ENCODE measurements at regions not wholly inside any gene's neighbourhood (a gene's known extent, or its start where the extent isn't known, plus 50 kb on each side); places are given as distances from the start of the nearest gene placed in this dataset.
"Not testable (repeated sequence)": the region's sequence is repeated elsewhere in the genome, so short reads cannot be mapped to it uniquely, and the experiment has no call there.

DNA sequence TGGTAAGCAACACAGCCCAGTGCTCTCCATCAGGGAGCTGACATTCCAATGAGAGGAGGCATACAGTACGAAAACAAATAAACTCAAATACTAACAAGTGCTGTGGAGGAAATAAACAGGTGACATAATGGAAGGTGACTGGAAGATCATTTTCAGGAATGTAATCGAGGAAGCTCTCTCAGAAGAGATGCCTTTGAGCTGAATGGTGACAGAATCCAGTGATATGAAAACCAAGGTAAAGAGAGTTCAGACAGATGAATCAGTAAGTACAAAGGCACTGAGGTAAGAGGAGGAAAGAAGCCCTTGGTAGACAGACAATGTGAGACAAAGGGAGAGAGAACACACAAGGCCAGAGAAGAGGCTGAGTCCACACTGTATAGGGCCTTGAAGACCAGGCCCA lies 252.1 kb downstream of the LRATD1 start:
- Mint-ChIP-seq H3K27me3 (no peaks in the 10 kb centered on the region), H3K4me3 (no peak overlapping the region), H3K27ac (no peak overlapping the region), H3K4me1 (no peaks in the 10 kb centered on the region), H3K9me3 (peaks cover 0 to 4% (median 0%) of the 10 kb centered on the region in 7 donors), H3K36me3 (no peaks in the 10 kb centered on the region)
- ATAC-seq (ENCODE audit: low read depth in 2 of 2) (no peak), DNase-seq (no peak)

DNA sequence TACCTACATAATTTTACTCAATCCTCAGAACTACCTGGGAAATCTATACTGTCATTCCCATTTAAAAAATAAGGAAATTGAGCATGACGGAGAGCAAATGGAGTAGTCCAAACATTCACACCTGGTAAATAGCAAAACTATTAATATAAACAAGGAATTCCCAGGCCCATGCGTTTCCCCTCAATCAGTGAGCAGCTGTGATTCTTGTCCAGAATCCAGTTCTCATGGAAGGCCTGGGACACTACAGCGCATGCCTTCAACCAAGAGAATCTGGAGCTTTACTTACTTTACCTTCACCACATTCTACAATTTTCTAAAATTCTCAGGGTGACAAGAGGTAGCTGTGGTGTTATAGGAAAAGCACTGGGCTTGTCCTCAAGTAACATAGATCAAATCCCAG lies 259.0 kb downstream of the LRATD1 start:
- peaks cover 0 to 11% (median 0%) of the 10 kb centered on the region in 7 donors for H3K9me3 Mint-ChIP-seq
- no peak overlapping the region for H3K27ac Mint-ChIP-seq
- H3K36me3 Mint-ChIP-seq, result no peaks in the 10 kb centered on the region
- H3K27me3 Mint-ChIP-seq, result peaks cover 0 to 2% (median 0%) of the 10 kb centered on the region in 3 donors
- ATAC-seq (ENCODE audit: low read depth in 2 of 2) (no peak), DNase-seq (no peak)
- H3K4me1 Mint-ChIP-seq, result no peaks in the 10 kb centered on the region
- H3K4me3 Mint-ChIP-seq, result no peak overlapping the region

DNA sequence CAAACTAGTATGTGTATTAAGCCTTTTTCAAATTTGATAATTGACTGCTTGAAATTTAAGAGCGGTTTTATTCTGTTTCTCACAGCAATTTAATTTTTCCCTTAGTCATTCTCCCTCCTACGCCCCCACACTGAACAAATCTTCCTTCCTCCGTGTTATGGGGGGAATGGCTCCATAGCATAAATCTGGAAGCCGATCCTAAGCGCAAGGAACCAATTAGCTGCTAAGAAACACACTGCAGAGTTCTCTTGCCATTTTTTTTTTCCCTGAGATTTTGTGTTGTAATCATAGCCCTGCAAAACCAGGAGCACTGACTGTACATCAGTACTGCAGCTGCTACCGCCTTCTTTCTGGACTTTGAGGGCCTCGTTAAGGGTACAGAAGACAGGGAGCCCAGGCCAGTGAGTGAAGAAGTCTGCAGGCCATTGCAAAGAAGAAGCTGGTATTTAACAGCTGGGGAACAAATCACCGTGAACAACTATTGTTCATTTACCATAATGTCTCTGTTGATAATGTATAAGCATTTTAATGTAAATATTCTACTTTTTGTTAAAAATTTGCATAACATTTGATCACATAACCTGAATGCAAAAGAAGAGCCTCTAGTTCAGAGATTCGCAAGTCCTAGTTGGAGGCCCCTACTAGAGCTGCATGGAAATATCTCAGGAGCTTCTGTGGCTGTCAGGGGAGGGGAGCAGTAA lies 264.0 kb downstream of the LRATD1 start:
- DNase-seq, result no peak
- ATAC-seq (ENCODE audit: low read depth in 2 of 2), result no peak
- peaks cover 0 to 14% (median 0%) of the 10 kb centered on the region in 3 donors for H3K27me3 Mint-ChIP-seq

DNA sequence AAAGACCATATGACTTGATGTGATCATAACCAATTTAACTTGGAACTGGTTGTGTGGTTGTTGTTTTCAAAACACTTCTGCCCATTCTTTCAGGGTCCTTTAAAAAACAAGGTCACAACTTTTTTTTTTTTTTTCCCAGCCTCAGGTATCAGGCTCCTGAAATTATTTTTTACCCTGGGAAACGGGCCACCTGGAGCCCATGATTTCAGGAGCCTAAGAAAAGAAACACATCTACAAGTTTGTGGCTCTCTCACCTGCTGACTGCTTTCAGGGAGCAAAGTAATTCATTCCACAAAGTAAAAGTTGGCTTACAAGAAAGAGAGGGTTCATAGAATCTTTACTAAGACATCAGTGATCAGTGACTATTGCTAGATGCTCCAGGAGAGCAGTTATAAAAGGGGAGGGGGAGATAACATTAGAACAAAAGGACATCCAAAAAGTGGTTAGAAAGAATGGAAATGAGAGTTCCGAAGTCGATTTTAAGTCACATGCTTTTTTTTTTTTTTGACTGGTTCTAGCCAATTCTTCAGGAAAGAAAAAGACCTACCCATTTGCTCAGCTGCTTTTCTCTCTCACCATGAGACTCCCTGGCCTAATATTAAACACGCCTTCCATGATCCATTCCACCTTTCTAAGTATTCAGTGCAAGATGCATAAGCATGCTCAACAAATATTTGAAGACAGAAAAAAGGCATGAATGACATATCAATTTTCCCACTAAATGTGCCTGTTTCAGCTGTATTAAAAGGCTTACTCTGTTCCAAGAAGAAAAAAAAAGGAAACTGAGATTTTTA lies 267.3 kb downstream of the LRATD1 start:
- H3K27ac Mint-ChIP-seq, result no peak overlapping the region
- ATAC-seq (ENCODE audit: low read depth in 2 of 2) (no peak), DNase-seq (no peak)
- H3K4me1 Mint-ChIP-seq, result no peaks in the 10 kb centered on the region
- H3K9me3 Mint-ChIP-seq, result peaks cover 0 to 4% (median 0%) of the 10 kb centered on the region in 7 donors
- no peak overlapping the region for H3K4me3 Mint-ChIP-seq
- peaks cover 0 to 20% (median 0%) of the 10 kb centered on the region in 3 donors for H3K27me3 Mint-ChIP-seq
- no peaks in the 10 kb centered on the region for H3K36me3 Mint-ChIP-seq

More for the DNA sequence above, 264.0 kb downstream of the LRATD1 start:
- no peak overlapping the region for H3K27ac Mint-ChIP-seq
- peaks cover 0 to 11% (median 0%) of the 10 kb centered on the region in 7 donors for H3K9me3 Mint-ChIP-seq
- H3K4me1 Mint-ChIP-seq, result no peaks in the 10 kb centered on the region
- no peaks in the 10 kb centered on the region for H3K36me3 Mint-ChIP-seq
- no peak overlapping the region for H3K4me3 Mint-ChIP-seq

DNA sequence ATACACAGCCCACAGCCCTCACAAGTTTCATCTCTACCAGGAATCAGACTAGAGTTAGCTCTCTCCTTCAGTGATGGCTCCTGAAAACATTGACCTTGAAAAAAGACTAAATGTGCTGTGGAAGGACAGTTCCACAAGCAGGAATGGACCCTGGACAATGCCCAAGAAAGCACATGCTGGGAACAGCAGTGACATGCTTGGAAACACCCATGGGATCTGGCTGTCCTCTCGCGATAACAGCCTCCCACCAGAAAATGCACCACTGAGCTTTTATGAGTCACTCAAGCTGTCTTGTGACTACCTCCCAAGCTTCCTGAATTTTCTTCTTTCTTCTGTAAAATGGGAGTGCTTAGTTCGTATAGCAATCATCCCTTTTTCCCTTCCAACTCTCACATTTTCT lies 269.2 kb downstream of the LRATD1 start:
- DNase-seq (no peak), ATAC-seq (ENCODE audit: low read depth in 2 of 2) (no peak)
- peaks cover 0 to 17% (median 0%) of the 10 kb centered on the region in 3 donors for H3K27me3 Mint-ChIP-seq
- H3K27ac Mint-ChIP-seq, result peak overlapping the region in 1 of 6 donors; percentile 44
- peaks cover 0 to 1% (median 0%) of the 10 kb centered on the region in 7 donors for H3K9me3 Mint-ChIP-seq
- H3K4me1 Mint-ChIP-seq, result no peaks in the 10 kb centered on the region
- no peaks in the 10 kb centered on the region for H3K36me3 Mint-ChIP-seq
- no peak overlapping the region for H3K4me3 Mint-ChIP-seq

DNA sequence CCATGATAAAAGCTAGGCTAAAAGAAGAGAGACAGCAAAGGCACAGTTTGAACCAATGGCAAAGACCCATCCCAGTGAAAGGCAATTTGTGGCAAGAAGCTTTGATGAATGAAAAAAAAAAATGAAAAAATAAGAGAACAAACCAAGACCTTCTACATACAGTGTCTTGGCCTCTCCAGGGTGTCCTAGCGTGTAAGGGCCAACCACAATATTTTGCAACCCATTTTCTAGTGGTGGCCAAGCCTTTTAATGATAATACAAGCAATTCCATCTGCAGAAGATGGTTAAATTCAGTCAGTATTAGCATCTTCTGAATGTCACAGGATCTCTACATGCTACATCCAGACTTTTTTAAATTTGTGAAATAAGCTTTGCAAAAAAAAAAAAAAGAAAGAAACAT lies 270.4 kb downstream of the LRATD1 start:
- Mint-ChIP-seq H3K36me3 (no peaks in the 10 kb centered on the region), H3K27ac (no peak overlapping the region), H3K4me3 (no peak overlapping the region), H3K4me1 (no peaks in the 10 kb centered on the region), H3K27me3 (peaks cover 0 to 14% (median 0%) of the 10 kb centered on the region in 3 donors), H3K9me3 (peaks cover 0 to 1% (median 0%) of the 10 kb centered on the region in 7 donors)
- DNase-seq (no peak), ATAC-seq (ENCODE audit: low read depth in 2 of 2) (no peak)

DNA sequence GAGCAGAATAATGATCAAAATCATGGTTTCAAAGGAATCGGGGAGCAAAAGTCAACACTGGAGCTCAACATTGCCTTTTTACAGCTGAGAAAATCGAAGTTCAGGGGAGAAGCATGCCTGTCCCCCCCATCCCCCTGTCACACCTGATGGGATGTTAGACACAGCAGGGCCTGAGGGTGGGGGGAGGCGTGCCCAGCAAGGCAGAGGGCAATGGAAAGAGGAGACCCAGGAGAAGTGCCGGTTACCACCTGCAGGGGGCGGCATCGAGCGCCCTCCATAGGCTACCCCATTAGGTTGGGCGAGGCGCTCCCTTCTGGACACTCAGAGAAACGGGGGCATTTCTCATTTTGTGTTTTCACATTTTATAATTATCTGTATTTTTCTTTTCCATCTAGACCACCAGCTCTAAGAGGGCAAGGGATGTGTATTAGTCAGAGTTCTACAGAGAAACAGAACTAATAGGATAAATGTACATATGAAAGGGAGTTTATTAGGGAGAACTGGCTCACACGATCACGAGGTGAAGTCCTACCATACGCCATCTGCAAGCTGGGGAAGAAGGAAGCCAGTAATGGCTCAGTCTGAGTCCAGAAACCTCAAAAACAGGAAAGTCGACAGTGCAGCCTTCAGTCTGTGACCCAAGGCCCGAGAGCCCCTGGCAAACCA lies 271.3 kb downstream of the LRATD1 start:
- H3K4me1 Mint-ChIP-seq, result no peaks in the 10 kb centered on the region
- no peak for ATAC-seq (ENCODE audit: low read depth in 2 of 2)

DNA sequence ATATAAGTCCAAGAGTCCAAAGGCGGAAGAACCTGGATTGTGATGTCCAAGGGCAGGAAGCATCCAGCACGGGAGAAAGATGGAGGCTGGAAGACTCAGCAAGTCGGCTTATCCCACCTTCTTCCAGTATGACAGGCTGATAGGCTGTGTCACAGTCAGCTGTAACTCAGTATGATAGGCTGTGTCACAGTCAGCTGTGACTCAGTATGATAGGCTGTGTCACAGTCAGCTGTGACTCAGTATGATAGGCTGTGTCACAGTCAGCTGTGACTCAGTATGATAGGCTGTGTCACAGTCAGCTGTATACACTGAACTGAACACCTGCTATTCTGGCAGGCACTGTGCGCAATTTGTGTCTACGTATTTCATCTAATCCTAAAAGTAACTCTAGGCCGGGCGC lies 271.9 kb downstream of the LRATD1 start:
- H3K27me3 Mint-ChIP-seq; H3K36me3 Mint-ChIP-seq; H3K27ac Mint-ChIP-seq; H3K4me3 Mint-ChIP-seq; H3K9me3 Mint-ChIP-seq; H3K4me1 Mint-ChIP-seq; DNase-seq; ATAC-seq (ENCODE audit: low read depth in 2 of 2): not testable (repeated sequence)

More for the DNA sequence above, 271.3 kb downstream of the LRATD1 start:
- no peak overlapping the region for H3K4me3 Mint-ChIP-seq
- peaks cover 0 to 1% (median 0%) of the 10 kb centered on the region in 7 donors for H3K9me3 Mint-ChIP-seq
- DNase-seq, result peak; percentile 6
- H3K36me3 Mint-ChIP-seq, result no peaks in the 10 kb centered on the region
- H3K27ac Mint-ChIP-seq, result no peak overlapping the region
- peaks cover 0 to 6% (median 0%) of the 10 kb centered on the region in 3 donors for H3K27me3 Mint-ChIP-seq

DNA sequence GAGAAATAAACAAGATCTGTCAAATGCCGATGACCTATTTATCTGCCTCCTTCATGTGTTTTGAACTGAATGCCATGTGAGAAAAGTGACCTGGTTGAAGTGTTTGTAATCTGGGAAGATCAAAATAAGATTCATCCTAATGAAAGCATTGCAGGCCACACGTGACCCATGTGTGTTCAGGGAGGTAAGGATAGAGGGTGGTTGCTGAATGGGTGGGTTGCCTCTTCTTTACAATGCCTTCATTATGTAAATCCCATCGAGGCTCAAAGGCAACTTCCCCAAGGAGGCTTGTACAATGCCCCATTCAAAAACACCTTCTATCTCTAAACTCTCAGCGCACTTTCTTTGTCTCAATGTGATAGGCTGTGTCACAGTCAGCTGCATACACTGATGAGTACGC lies 273.1 kb downstream of the LRATD1 start:
- Mint-ChIP-seq H3K27ac (no peak overlapping the region), H3K27me3 (peaks cover 0 to 6% (median 0%) of the 10 kb centered on the region in 3 donors), H3K4me3 (no peak overlapping the region), H3K36me3 (no peaks in the 10 kb centered on the region), H3K4me1 (no peaks in the 10 kb centered on the region), H3K9me3 (peaks cover 0 to 1% (median 0%) of the 10 kb centered on the region in 7 donors)
- ATAC-seq (ENCODE audit: low read depth in 2 of 2), result no peak
- no peak for DNase-seq

DNA sequence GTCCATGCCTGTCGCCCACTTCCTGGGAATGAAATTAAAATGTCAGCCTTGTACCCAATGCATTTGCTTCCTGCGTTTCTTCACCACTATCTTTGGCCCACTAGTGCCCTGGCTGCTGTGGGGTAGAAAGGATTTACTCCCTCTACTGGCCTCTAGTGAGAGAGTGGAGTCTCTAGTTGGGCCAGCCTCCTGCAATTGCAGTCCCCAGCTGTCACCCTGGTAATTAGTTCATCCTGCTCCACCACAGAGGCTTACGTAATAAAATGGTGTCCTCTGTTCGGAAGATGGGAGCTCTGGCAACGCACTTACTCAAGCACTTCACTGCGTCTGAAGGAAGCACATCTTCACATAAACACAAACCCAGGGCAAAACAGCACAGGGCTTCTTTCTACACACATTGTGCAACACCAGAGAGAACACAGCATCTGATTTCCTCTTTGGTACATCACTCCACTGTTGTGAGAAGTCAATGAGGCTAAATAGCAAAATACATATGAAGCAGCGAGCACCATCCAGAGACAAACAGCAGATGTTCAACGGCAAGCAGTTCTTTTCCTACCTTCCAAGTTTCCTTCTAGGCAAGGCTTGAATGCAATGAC lies 274.6 kb downstream of the LRATD1 start:
- no peaks in the 10 kb centered on the region for H3K36me3 Mint-ChIP-seq
- ATAC-seq (ENCODE audit: low read depth in 2 of 2) (no peak), DNase-seq (no peak)
- peaks cover 0 to 6% (median 0%) of the 10 kb centered on the region in 3 donors for H3K27me3 Mint-ChIP-seq
- H3K4me1 Mint-ChIP-seq, result no peaks in the 10 kb centered on the region
- H3K4me3 Mint-ChIP-seq, result no peak overlapping the region
- peak overlapping the region in 1 of 6 donors; percentile 39 for H3K27ac Mint-ChIP-seq
- peaks cover 0 to 1% (median 0%) of the 10 kb centered on the region in 7 donors for H3K9me3 Mint-ChIP-seq

DNA sequence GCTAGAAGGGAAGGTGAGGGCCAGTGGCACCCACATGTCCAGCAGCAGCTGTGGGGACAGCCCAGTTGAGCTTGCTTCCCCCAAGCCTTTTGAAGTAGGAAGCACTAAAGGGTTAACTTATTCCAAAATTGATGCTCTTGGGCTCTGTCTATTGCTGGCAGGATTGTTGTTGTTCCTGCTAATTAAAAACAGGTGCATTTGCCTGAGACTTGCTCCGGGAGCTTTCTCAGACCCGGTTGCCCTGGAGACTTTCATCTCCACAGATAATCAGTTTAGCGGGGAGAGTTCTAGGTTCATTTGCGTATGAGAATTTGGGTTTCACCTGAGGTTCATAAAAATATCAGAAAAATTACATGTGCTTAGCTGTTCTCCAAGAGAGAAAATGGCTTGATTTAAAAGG lies 277.3 kb downstream of the LRATD1 start:
- Mint-ChIP-seq H3K9me3 (peaks cover 0 to 7% (median 0%) of the 10 kb centered on the region in 7 donors), H3K4me3 (no peak overlapping the region), H3K27me3 (no peaks in the 10 kb centered on the region), H3K4me1 (no peaks in the 10 kb centered on the region), H3K27ac (no peak overlapping the region), H3K36me3 (no peaks in the 10 kb centered on the region)
- ATAC-seq (ENCODE audit: low read depth in 2 of 2) (no peak), DNase-seq (no peak)

DNA sequence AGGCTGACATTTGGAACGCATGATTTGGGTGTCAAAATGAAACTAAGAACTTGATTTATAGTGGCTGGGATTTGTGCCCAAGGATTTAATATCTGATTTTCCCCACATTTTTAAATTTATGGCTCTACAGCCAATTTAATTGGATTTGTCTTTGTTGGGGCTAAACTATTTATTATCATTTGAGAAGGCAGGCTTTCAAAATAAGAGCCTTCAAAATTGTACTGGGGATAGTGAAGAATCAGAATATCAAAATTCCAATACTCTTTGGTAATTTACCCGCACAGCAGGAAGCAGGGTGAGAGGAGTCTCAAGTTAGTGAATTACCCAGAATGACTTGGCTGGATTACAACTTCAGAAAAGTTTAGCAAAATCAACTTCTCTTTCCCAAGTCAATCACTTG lies 278.1 kb downstream of the LRATD1 start:
- H3K9me3 Mint-ChIP-seq, result peaks cover 0 to 12% (median 0%) of the 10 kb centered on the region in 7 donors
- H3K4me1 Mint-ChIP-seq, result no peaks in the 10 kb centered on the region
- H3K4me3 Mint-ChIP-seq, result no peak overlapping the region
- no peak for ATAC-seq (ENCODE audit: low read depth in 2 of 2)
- DNase-seq, result no peak
- H3K36me3 Mint-ChIP-seq, result no peaks in the 10 kb centered on the region
- no peak overlapping the region for H3K27ac Mint-ChIP-seq
- no peaks in the 10 kb centered on the region for H3K27me3 Mint-ChIP-seq

DNA sequence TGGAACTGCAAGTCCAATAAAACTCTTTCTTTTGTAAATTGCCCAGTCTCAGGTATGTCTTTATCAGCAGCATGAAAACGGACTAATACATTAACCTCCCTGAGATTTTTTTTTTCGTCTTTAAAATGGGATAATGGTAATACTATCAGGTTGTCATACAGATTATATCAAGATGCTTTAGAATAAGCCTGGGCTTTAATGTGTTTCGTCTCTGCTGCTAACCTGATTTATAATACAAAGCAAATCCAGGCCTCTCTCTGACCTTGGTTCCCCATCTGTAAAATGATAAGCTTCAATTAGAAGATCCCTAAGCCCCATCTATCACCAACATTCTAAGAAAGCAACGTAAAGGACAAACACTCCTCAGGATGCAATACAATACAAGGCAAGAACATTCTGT lies 283.5 kb downstream of the LRATD1 start:
- no peak overlapping the region for H3K27ac Mint-ChIP-seq
- H3K4me3 Mint-ChIP-seq, result no peak overlapping the region
- DNase-seq (no peak), ATAC-seq (ENCODE audit: low read depth in 2 of 2) (no peak)
- H3K9me3 Mint-ChIP-seq, result peaks cover 0 to 12% (median 1%) of the 10 kb centered on the region in 7 donors
- H3K4me1 Mint-ChIP-seq, result no peaks in the 10 kb centered on the region
- H3K36me3 Mint-ChIP-seq, result no peaks in the 10 kb centered on the region
- no peaks in the 10 kb centered on the region for H3K27me3 Mint-ChIP-seq
